MM.1S (cell line): ENCODE measurements at regions not wholly inside any gene's neighbourhood (a gene's known extent, or its start where the extent isn't known, plus 50 kb on each side); places are given as distances from the start of the nearest gene placed in this dataset.

Source experiments
- DNase-seq: peaks from one replicate; pipeline ENCODE4 v3.0.0-alpha.2; 2015
- H2AFZ ChIP-seq: fragments of 300-600 bp; sonication (generic); 2 replicates; pipeline ENCODE4 v1.6.0; 2016; ENCODE audit warnings: antibody characterized with exemption, low read length
- H3F3A ChIP-seq: fragments of 300-600 bp; sonication (generic); 2 replicates; pipeline ENCODE4 v1.6.1; 2016; ENCODE audit warnings: mild to moderate bottlenecking, antibody characterized with exemption, low read length, moderate library complexity, mixed read lengths; ENCODE audit not compliant: insufficient read depth
- H3K27ac ChIP-seq: fragments of 300-600 bp; sonication (generic); 2 replicates; pipeline ENCODE4 v1.5.1; 2016; ENCODE audit warnings: mild to moderate bottlenecking, low read length
- H3K27me3 ChIP-seq: fragments of 300-600 bp; sonication (generic); replicated peaks from 2 replicates; pipeline ENCODE4 v1.6.0; 2016; ENCODE audit warnings: low read length; ENCODE audit not compliant: insufficient read depth
- H3K36me3 ChIP-seq: fragments of 300-600 bp; sonication (generic); replicated peaks from 2 replicates; pipeline ENCODE4 v1.6.1; 2016; ENCODE audit warnings: mild to moderate bottlenecking, low read length, mixed read lengths; ENCODE audit not compliant: insufficient read depth
- H3K4me1 ChIP-seq: fragments of 300-600 bp; sonication (generic); 2 replicates; pipeline ENCODE4 v1.6.1; 2016; ENCODE audit warnings: low read length, mixed read lengths
- H3K4me2 ChIP-seq: fragments of 300-600 bp; sonication (generic); 2 replicates; pipeline ENCODE4 v1.6.0; 2016; ENCODE audit warnings: low read depth, low read length
- H3K4me3 ChIP-seq: fragments of 300-600 bp; sonication (generic); 2 replicates; pipeline ENCODE4 v1.5.1; 2016; ENCODE audit warnings: low read length, mixed read lengths
- H3K79me2 ChIP-seq: fragments of 300-600 bp; sonication (generic); 2 replicates; pipeline ENCODE4 v1.6.1; 2016; ENCODE audit warnings: mixed run types, low read length, mixed read lengths
- H3K9ac ChIP-seq: fragments of 300-600 bp; sonication (generic); 2 replicates; pipeline ENCODE4 v1.6.1; 2016; ENCODE audit warnings: low read length, mixed read lengths
- H3K9me2 ChIP-seq: fragments of 300-600 bp; sonication (generic); replicated peaks from 2 replicates; pipeline ENCODE4 v1.6.1; 2016; ENCODE audit warnings: mild to moderate bottlenecking, low read length, mixed read lengths; ENCODE audit not compliant: insufficient read depth
- H3K9me3 ChIP-seq: fragments of 300-600 bp; sonication (generic); replicated peaks from 2 replicates; pipeline ENCODE4 v1.6.1; 2016; ENCODE audit warnings: mild to moderate bottlenecking, low read length, mixed read lengths; ENCODE audit not compliant: insufficient read depth
- H4K20me1 ChIP-seq: fragments of 300-600 bp; sonication (generic); 2 replicates; pipeline ENCODE4 v1.6.1; 2016; ENCODE audit warnings: mild to moderate bottlenecking, low read length, moderate library complexity, mixed read lengths; ENCODE audit not compliant: insufficient read depth
- CTCF ChIP-seq: fragments of 300-600 bp; sonication (generic); IDR thresholded peaks from 2 replicates; pipeline ENCODE4 v1.5.1; 2016; ENCODE audit warnings: antibody characterized with exemption, low read length, mixed read lengths
- EZH2 ChIP-seq: fragments of 300-600 bp; sonication (generic); optimal IDR thresholded peaks from 2 replicates; pipeline ENCODE3; 2017; ENCODE audit warnings: low read depth, mild to moderate bottlenecking, antibody characterized with exemption, low read length, mixed read lengths
- EZH2phosphoT487 ChIP-seq: fragments of 300-600 bp; sonication (generic); IDR thresholded peaks from 2 replicates; pipeline ENCODE4 v1.6.1; 2018; ENCODE audit warnings: antibody characterized with exemption, low read length

- no peaks in the 10 kb centered on the region for H3K9me3 ChIP-seq
- H3K4me1 ChIP-seq = no peaks in the 10 kb centered on the region
- TF ChIP-seq EZH2phosphoT487 = no peak
- no peak for TF ChIP-seq CTCF
- no peak for TF ChIP-seq EZH2
- H3K27me3 ChIP-seq = no peaks in the 10 kb centered on the region
- H2AFZ ChIP-seq = no peak overlapping the region
- H3K79me2 ChIP-seq = no peaks in the 10 kb centered on the region
- DNase-seq = no peak
- H3F3A ChIP-seq = no peaks in the 10 kb centered on the region
- no peak overlapping the region for H3K9ac ChIP-seq
- no peaks in the 10 kb centered on the region for H4K20me1 ChIP-seq
- no peak overlapping the region for H3K27ac ChIP-seq
- H3K4me3 ChIP-seq = no peak overlapping the region
- H3K9me2 ChIP-seq = no peaks in the 10 kb centered on the region
- no peaks in the 10 kb centered on the region for H3K36me3 ChIP-seq
- H3K4me2 ChIP-seq = no peak overlapping the region
Measured at GRCh38 chr5:97676608-97677007, 493.6 kb upstream of the RIOK2 start.

DNA sequence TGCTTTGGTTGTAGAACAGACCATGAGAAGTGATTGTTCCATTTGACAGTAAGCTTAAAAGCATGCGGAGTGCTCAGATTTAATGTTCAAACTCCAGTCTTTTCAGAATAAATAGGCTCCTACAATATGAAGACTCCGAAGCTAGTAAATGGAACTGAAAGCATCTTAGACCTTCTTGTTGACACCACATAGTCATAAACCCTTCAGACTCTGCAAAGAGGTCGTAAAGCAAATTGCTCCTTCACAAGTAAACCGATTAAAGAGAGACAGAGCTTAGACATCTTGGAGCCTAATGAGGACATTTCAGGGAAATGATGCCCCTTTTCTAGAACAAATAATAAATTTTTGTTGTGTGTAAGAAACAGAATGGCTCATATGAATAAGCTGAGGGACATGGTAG, 511.0 kb upstream of the RIOK2 start:
- no peak overlapping the region for H3K9ac ChIP-seq
- H3K4me2 ChIP-seq = no peak overlapping the region
- no peak overlapping the region for H3K27ac ChIP-seq
- no peaks in the 10 kb centered on the region for H3K4me1 ChIP-seq
- H3K36me3 ChIP-seq = no peaks in the 10 kb centered on the region
- no peak overlapping the region for H3K4me3 ChIP-seq
- H3F3A ChIP-seq = no peaks in the 10 kb centered on the region
- no peaks in the 10 kb centered on the region for H3K79me2 ChIP-seq
- H3K27me3 ChIP-seq = no peaks in the 10 kb centered on the region
- no peaks in the 10 kb centered on the region for H4K20me1 ChIP-seq
- H3K9me3 ChIP-seq = no peaks in the 10 kb centered on the region
- TF ChIP-seq CTCF (no peak), EZH2phosphoT487 (no peak), EZH2 (no peak)
- no peak overlapping the region for H2AFZ ChIP-seq
- no peak for DNase-seq
- H3K9me2 ChIP-seq = no peaks in the 10 kb centered on the region

DNA sequence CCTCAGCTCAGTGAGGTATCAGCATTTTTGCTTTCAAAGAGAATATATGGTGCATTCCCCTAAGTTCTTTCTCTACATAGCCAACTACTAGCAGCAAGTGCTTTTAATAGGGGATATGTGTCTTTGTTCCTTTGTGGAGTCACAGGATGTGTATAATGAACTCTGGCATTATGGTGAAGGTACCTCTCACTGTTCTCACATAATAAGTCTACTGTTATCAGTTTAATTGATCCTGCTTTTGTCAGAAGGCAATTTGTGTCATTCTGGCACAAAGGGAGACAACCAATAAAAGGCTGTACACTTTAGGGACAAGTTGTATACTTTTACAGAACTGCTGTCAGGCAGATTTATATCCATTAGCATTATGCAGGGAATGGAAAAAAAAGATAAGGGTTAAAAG, 531.4 kb upstream of the RIOK2 start:
- Histone ChIP-seq H3K9me2 (no peaks in the 10 kb centered on the region), H3F3A (no peaks in the 10 kb centered on the region), H3K4me1 (no peaks in the 10 kb centered on the region), H3K27me3 (no peaks in the 10 kb centered on the region), H3K4me2 (no peak overlapping the region), H3K79me2 (no peaks in the 10 kb centered on the region), H3K36me3 (no peaks in the 10 kb centered on the region), H3K4me3 (no peak overlapping the region), H3K27ac (no peak overlapping the region), H3K9me3 (no peaks in the 10 kb centered on the region), H4K20me1 (no peaks in the 10 kb centered on the region), H3K9ac (no peak overlapping the region), H2AFZ (no peak overlapping the region)
- TF ChIP-seq CTCF = no peak
- no peak for TF ChIP-seq EZH2phosphoT487
- TF ChIP-seq EZH2 = no peak
- no peak for DNase-seq

GRCh38 chr5:97726106-97726505, 543.1 kb upstream of the RIOK2 start:
- DNase-seq = no peak
- no peaks in the 10 kb centered on the region for H3K4me1 ChIP-seq
- no peaks in the 10 kb centered on the region for H3K27me3 ChIP-seq
- no peaks in the 10 kb centered on the region for H3K9me2 ChIP-seq
- no peak overlapping the region for H3K4me2 ChIP-seq
- H3K27ac ChIP-seq = no peak overlapping the region
- H3K79me2 ChIP-seq = no peaks in the 10 kb centered on the region
- no peaks in the 10 kb centered on the region for H3K36me3 ChIP-seq
- no peaks in the 10 kb centered on the region for H4K20me1 ChIP-seq
- H3K4me3 ChIP-seq = no peak overlapping the region
- H2AFZ ChIP-seq = no peak overlapping the region
- H3K9ac ChIP-seq = no peak overlapping the region
- no peaks in the 10 kb centered on the region for H3F3A ChIP-seq
- no peaks in the 10 kb centered on the region for H3K9me3 ChIP-seq
- no peak for TF ChIP-seq EZH2phosphoT487
- TF ChIP-seq CTCF = no peak
- no peak for TF ChIP-seq EZH2
